ENCODE measurements at regions not wholly inside any gene's neighbourhood (a gene's known extent, or its start where the extent isn't known, plus 50 kb on each side); places are given as distances from the start of the nearest gene placed in this dataset.
"Not testable (repeated sequence)": the region's sequence is repeated elsewhere in the genome, so short reads cannot be mapped to it uniquely, and the experiment has no call there.

GRCh38 chr18:30444544-30444943 is 598.0 kb downstream of the DSC3 start:
- Histone ChIP-seq H3K4me1 (ENCODE audit: control insufficient read depth, insufficient read depth, low read length) (no peaks in the 10 kb centered on the region), H3K27me3 (ENCODE audit: control insufficient read depth, insufficient read depth, low read length) (no peaks in the 10 kb centered on the region), H3K4me3 (ENCODE audit: low read length) (no peak overlapping the region), H3K36me3 (ENCODE audit: control insufficient read depth, insufficient read depth, low read length) (no peaks in the 10 kb centered on the region), H3K9me3 (replicated peaks; ENCODE audit: control insufficient read depth, low read depth, low read length) (no peaks in the 10 kb centered on the region), H3K27ac (ENCODE audit: low read length) (no peak overlapping the region)
- no peak for DNase-seq
- no CpG with 5 or more reads among the region's 2 CpGs for WGBS (ENCODE audit: insufficient coverage)

DNA sequence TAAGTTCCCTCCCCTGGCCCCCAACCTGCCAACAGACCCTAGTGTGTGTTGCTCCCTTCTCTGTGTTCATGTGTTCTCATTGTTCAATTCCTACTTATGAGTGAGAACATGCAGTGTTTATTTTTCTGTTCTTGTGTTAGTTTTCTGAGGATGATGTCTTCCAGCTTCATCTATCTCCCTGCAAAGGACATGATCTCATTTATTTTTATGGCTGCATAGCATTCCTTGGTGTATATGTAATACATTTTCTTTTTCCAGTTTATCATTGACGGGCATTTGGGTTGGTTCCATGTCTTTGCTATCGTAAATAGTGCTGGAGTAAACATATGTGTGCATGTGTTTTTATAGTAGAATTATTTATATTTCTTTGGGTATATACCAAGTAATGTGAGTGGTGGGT is 602.2 kb downstream of the DSC3 start:
- Histone ChIP-seq H3K27me3 (ENCODE audit: control insufficient read depth, insufficient read depth, low read length) (no peaks in the 10 kb centered on the region), H3K27ac (ENCODE audit: low read length) (no peak overlapping the region), H3K4me3 (ENCODE audit: low read length) (no peak overlapping the region), H3K36me3 (ENCODE audit: control insufficient read depth, insufficient read depth, low read length) (no peaks in the 10 kb centered on the region), H3K9me3 (replicated peaks; ENCODE audit: control insufficient read depth, low read depth, low read length) (no peaks in the 10 kb centered on the region), H3K4me1 (ENCODE audit: control insufficient read depth, insufficient read depth, low read length) (no peaks in the 10 kb centered on the region)
- WGBS (ENCODE audit: insufficient coverage) = no CpG with 5 or more reads among the region's 2 CpGs
- no peak for DNase-seq

- Histone ChIP-seq H3K27me3 (ENCODE audit: control insufficient read depth, insufficient read depth, low read length) (no peaks in the 10 kb centered on the region), H3K36me3 (ENCODE audit: control insufficient read depth, insufficient read depth, low read length) (no peaks in the 10 kb centered on the region), H3K27ac (ENCODE audit: low read length) (no peak overlapping the region), H3K9me3 (replicated peaks; ENCODE audit: control insufficient read depth, low read depth, low read length) (no peaks in the 10 kb centered on the region), H3K4me1 (ENCODE audit: control insufficient read depth, insufficient read depth, low read length) (no peaks in the 10 kb centered on the region), H3K4me3 (ENCODE audit: low read length) (no peak overlapping the region)
- no peak for DNase-seq
- 91% methylated on average over 2 of the region's 2 CpGs for WGBS (ENCODE audit: insufficient coverage)
These were observed 603.4 kb downstream of the DSC3 start for GRCh38 chr18:30439174-30439573.

GRCh38 chr18:30432349-30432748 is 610.2 kb downstream of the DSC3 start:
- no peak for DNase-seq
- no CpG with 5 or more reads among the region's 2 CpGs for WGBS (ENCODE audit: insufficient coverage)
- H3K4me3 ChIP-seq (ENCODE audit: low read length) = no peak overlapping the region
- H3K36me3 ChIP-seq (ENCODE audit: control insufficient read depth, insufficient read depth, low read length) = no peaks in the 10 kb centered on the region
- H3K4me1 ChIP-seq (ENCODE audit: control insufficient read depth, insufficient read depth, low read length) = no peaks in the 10 kb centered on the region
- no peaks in the 10 kb centered on the region for H3K27me3 ChIP-seq (ENCODE audit: control insufficient read depth, insufficient read depth, low read length)
- H3K9me3 ChIP-seq (replicated peaks; ENCODE audit: control insufficient read depth, low read depth, low read length) = no peaks in the 10 kb centered on the region
- H3K27ac ChIP-seq (ENCODE audit: low read length) = no peak overlapping the region

DNA sequence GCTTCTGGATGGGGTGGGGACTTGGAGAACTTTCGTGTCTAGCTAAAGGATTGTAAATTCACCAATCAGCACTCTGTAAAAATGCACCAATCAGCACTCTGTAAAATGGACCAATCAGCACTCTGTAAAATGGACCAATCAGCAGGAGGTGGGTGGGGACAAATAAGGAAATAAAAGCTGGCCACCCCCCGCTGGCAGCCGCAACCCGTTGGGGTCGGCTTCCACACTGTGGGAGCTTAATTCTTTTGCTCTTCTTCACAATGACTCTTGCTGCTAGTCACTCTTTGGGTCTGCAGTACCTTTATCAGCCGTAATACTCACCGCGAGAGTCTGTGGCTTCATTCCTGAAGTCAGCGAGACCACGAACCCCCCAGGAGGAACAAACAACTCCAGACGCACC is 623.1 kb downstream of the DSC3 start:
- not testable (repeated sequence) for H3K27me3 ChIP-seq (ENCODE audit: control insufficient read depth, insufficient read depth, low read length); H3K4me1 ChIP-seq (ENCODE audit: control insufficient read depth, insufficient read depth, low read length); DNase-seq; H3K4me3 ChIP-seq (ENCODE audit: low read length); H3K27ac ChIP-seq (ENCODE audit: low read length); H3K36me3 ChIP-seq (ENCODE audit: control insufficient read depth, insufficient read depth, low read length); H3K9me3 ChIP-seq (replicated peaks; ENCODE audit: control insufficient read depth, low read depth, low read length)
- WGBS (ENCODE audit: insufficient coverage) = 95% methylated on average over 9 of the region's 11 CpGs

GRCh38 chr18:30415903-30416302 is 626.6 kb downstream of the DSC3 start:
- H3K36me3 ChIP-seq (ENCODE audit: control insufficient read depth, insufficient read depth, low read length) = no peaks in the 10 kb centered on the region
- WGBS (ENCODE audit: insufficient coverage) = 50% methylated on average over 1 of the region's 2 CpGs
- no peak overlapping the region for H3K27ac ChIP-seq (ENCODE audit: low read length)
- no peaks in the 10 kb centered on the region for H3K4me1 ChIP-seq (ENCODE audit: control insufficient read depth, insufficient read depth, low read length)
- H3K9me3 ChIP-seq (replicated peaks; ENCODE audit: control insufficient read depth, low read depth, low read length) = peaks cover 5% of the 10 kb centered on the region
- H3K4me3 ChIP-seq (ENCODE audit: low read length) = no peak overlapping the region
- DNase-seq = no peak
- H3K27me3 ChIP-seq (ENCODE audit: control insufficient read depth, insufficient read depth, low read length) = no peaks in the 10 kb centered on the region

DNA sequence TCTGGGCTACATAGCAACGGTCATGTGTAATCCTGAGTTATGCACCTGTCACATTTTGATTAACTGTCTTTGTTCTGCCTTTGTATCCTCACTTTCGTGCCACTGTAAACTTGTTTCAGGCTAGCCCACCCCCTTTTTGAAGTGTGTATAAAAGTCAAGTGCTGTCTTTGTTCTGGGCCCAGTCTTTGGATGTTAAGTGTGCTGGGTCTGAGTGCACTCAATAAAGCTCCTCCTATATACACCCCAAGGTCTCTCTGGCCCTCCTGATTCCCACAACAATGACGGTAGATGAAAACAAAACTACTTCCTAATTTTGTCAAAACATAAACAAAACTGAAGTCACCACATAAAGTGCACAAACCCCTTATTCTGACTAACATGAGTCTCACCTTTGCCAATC is 633.4 kb downstream of the DSC3 start:
- Histone ChIP-seq H3K4me3 (ENCODE audit: low read length) (no peak overlapping the region), H3K27me3 (ENCODE audit: control insufficient read depth, insufficient read depth, low read length) (no peaks in the 10 kb centered on the region), H3K36me3 (ENCODE audit: control insufficient read depth, insufficient read depth, low read length) (no peaks in the 10 kb centered on the region), H3K4me1 (ENCODE audit: control insufficient read depth, insufficient read depth, low read length) (no peaks in the 10 kb centered on the region), H3K27ac (ENCODE audit: low read length) (no peak overlapping the region), H3K9me3 (replicated peaks; ENCODE audit: control insufficient read depth, low read depth, low read length) (peaks cover 2% of the 10 kb centered on the region)
- 79% methylated on average over 2 of the region's 3 CpGs for WGBS (ENCODE audit: insufficient coverage)
- no peak for DNase-seq

DNA sequence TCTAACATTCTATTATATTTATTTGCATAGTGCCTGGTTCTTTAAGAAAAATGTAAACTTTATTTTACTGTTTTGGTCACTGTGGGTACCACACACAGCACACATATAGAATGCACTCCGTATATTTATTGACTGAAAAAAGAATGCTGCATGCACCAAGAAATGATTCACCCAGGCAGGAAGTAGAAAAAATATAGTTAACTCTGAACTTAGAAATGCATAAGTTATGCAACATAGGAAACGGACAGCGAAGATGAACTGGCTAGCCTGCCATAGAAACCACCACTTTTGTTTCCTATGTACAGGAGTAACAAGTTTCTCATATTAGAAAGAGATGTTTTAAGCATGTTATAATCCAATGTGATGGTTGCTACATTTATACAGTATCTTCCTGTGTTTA is 635.8 kb downstream of the DSC3 start:
- H3K9me3 ChIP-seq (replicated peaks; ENCODE audit: control insufficient read depth, low read depth, low read length) = peaks cover 2% of the 10 kb centered on the region
- H3K4me3 ChIP-seq (ENCODE audit: low read length) = no peak overlapping the region
- no peak for DNase-seq
- H3K36me3 ChIP-seq (ENCODE audit: control insufficient read depth, insufficient read depth, low read length) = no peaks in the 10 kb centered on the region
- no peaks in the 10 kb centered on the region for H3K27me3 ChIP-seq (ENCODE audit: control insufficient read depth, insufficient read depth, low read length)
- H3K27ac ChIP-seq (ENCODE audit: low read length) = no peak overlapping the region
- WGBS (ENCODE audit: insufficient coverage) = no CpG with 5 or more reads among the region's 3 CpGs
- no peaks in the 10 kb centered on the region for H3K4me1 ChIP-seq (ENCODE audit: control insufficient read depth, insufficient read depth, low read length)

GRCh38 chr18:30405038-30405437 is 637.5 kb downstream of the DSC3 start:
- Histone ChIP-seq H3K9me3 (replicated peaks; ENCODE audit: control insufficient read depth, low read depth, low read length) (peaks cover 2% of the 10 kb centered on the region), H3K27ac (ENCODE audit: low read length) (no peak overlapping the region), H3K4me3 (ENCODE audit: low read length) (no peak overlapping the region), H3K4me1 (ENCODE audit: control insufficient read depth, insufficient read depth, low read length) (no peaks in the 10 kb centered on the region), H3K36me3 (ENCODE audit: control insufficient read depth, insufficient read depth, low read length) (no peaks in the 10 kb centered on the region), H3K27me3 (ENCODE audit: control insufficient read depth, insufficient read depth, low read length) (no peaks in the 10 kb centered on the region)
- no CpG with 5 or more reads among the region's 1 CpG for WGBS (ENCODE audit: insufficient coverage)
- no peak for DNase-seq

DNA sequence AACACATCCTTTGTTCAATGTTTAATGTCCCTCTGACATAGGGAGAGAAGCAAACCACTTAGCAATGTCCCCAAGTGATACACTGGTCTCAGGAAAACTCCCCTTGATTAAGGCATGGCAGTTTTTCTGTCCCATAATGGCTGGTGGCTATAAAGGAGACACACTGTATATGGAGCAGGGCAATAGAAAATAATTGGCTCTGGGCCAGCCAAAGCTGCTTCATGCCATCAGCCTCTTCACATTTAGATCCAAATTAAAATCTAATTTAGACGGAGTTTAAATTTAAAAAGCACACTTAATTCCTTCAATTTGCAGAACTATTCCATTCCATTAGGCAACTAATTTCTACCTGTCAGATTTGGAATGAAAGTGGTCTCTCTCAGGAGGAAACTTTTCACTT is 638.1 kb downstream of the DSC3 start:
- Histone ChIP-seq H3K9me3 (replicated peaks; ENCODE audit: control insufficient read depth, low read depth, low read length) (peaks cover 2% of the 10 kb centered on the region), H3K36me3 (ENCODE audit: control insufficient read depth, insufficient read depth, low read length) (no peaks in the 10 kb centered on the region), H3K27ac (ENCODE audit: low read length) (no peak overlapping the region), H3K4me1 (ENCODE audit: control insufficient read depth, insufficient read depth, low read length) (no peaks in the 10 kb centered on the region), H3K27me3 (ENCODE audit: control insufficient read depth, insufficient read depth, low read length) (no peaks in the 10 kb centered on the region), H3K4me3 (ENCODE audit: low read length) (no peak overlapping the region)
- no peak for DNase-seq
- WGBS (ENCODE audit: insufficient coverage) = no CpG with 5 or more reads among the region's 1 CpG

GRCh38 chr18:30403278-30403677 is 639.3 kb downstream of the DSC3 start:
- peaks cover 2% of the 10 kb centered on the region for H3K9me3 ChIP-seq (replicated peaks; ENCODE audit: control insufficient read depth, low read depth, low read length)
- H3K4me3 ChIP-seq (ENCODE audit: low read length) = no peak overlapping the region
- H3K27me3 ChIP-seq (ENCODE audit: control insufficient read depth, insufficient read depth, low read length) = no peaks in the 10 kb centered on the region
- no peak overlapping the region for H3K27ac ChIP-seq (ENCODE audit: low read length)
- WGBS (ENCODE audit: insufficient coverage) = no CpG with 5 or more reads among the region's 3 CpGs
- DNase-seq = no peak
- H3K4me1 ChIP-seq (ENCODE audit: control insufficient read depth, insufficient read depth, low read length) = no peaks in the 10 kb centered on the region
- H3K36me3 ChIP-seq (ENCODE audit: control insufficient read depth, insufficient read depth, low read length) = no peaks in the 10 kb centered on the region

Measured in muscle of leg (tissue), 3 donors.